ENCODE measurements at regions not wholly inside any gene's neighbourhood (a gene's known extent, or its start where the extent isn't known, plus 50 kb on each side); places are given as distances from the start of the nearest gene placed in this dataset.
"Not testable (repeated sequence)": the region's sequence is repeated elsewhere in the genome, so short reads cannot be mapped to it uniquely, and the experiment has no call there.

GRCh38 chr7:112982441-112983063, 104.1 kb downstream of the GPR85 start:
- H3K27me3 Mint-ChIP-seq (ENCODE audit: insufficient read depth) = no peaks in the 10 kb centered on the region
- no peak overlapping the region for H3K4me3 Mint-ChIP-seq
- WGBS, 2 experiments (ENCODE audit: insufficient coverage in 1 of 2, insufficient read length in 1 of 2) = no CpG with 5 or more reads among the region's 1 CpG
- Histone ChIP-seq H3K9me3 (ENCODE audit: control insufficient read depth, low read length) (no peaks in the 10 kb centered on the region), H3K36me3 (ENCODE audit: control insufficient read depth, insufficient read depth, low read length) (no peaks in the 10 kb centered on the region), H3K4me1 (ENCODE audit: control insufficient read depth, insufficient read depth, low read length) (no peaks in the 10 kb centered on the region), H3K27ac (ENCODE audit: low read depth, low read length) (no peak overlapping the region), H3K27me3 (ENCODE audit: control insufficient read depth, insufficient read depth, low read length, poor library complexity, severe bottlenecking) (no peaks in the 10 kb centered on the region), H3K9ac (ENCODE audit: extremely low read depth, low read length, poor library complexity, severe bottlenecking) (no peak overlapping the region), H3K4me3 (ENCODE audit: low read length) (no peak overlapping the region)
- H3K27ac Mint-ChIP-seq = no peak overlapping the region
- no peak for DNase-seq
- TF ChIP-seq CTCF (conservative IDR thresholded peaks at IDR 0.05) = no peak
- H3K9me3 Mint-ChIP-seq = no peaks in the 10 kb centered on the region
- no peaks in the 10 kb centered on the region for H3K36me3 Mint-ChIP-seq (ENCODE audit: low read depth)
- H3K4me1 Mint-ChIP-seq = no peaks in the 10 kb centered on the region

- WGBS, 2 experiments (ENCODE audit: insufficient coverage in 1 of 2, insufficient read length in 1 of 2) = no CpG with 5 or more reads among the region's 1 CpG
- DNase-seq = no peak
Observed at GRCh38 chr7:112981966-112982365, 104.7 kb downstream of the GPR85 start.

GRCh38 chr7:112979055-112979454, 107.6 kb downstream of the GPR85 start:
- 80 to 97% methylated on average over 1 to 2 of the region's 3 CpGs for WGBS, 2 experiments (ENCODE audit: insufficient coverage in 1 of 2, insufficient read length in 1 of 2)

More at GRCh38 chr7:112981966-112982365, 104.7 kb downstream of the GPR85 start:
- H3K27me3 ChIP-seq (ENCODE audit: control insufficient read depth, insufficient read depth, low read length, poor library complexity, severe bottlenecking) = no peaks in the 10 kb centered on the region
- no peak overlapping the region for H3K4me3 ChIP-seq (ENCODE audit: low read length)
- Mint-ChIP-seq H3K27ac (no peak overlapping the region), H3K4me1 (no peaks in the 10 kb centered on the region), H3K4me3 (no peak overlapping the region), H3K27me3 (ENCODE audit: insufficient read depth) (no peaks in the 10 kb centered on the region), H3K36me3 (ENCODE audit: low read depth) (no peaks in the 10 kb centered on the region), H3K9me3 (no peaks in the 10 kb centered on the region)
- no peak for TF ChIP-seq CTCF (conservative IDR thresholded peaks at IDR 0.05)
- H3K36me3 ChIP-seq (ENCODE audit: control insufficient read depth, insufficient read depth, low read length) = no peaks in the 10 kb centered on the region
- no peak overlapping the region for H3K9ac ChIP-seq (ENCODE audit: extremely low read depth, low read length, poor library complexity, severe bottlenecking)
- H3K4me1 ChIP-seq (ENCODE audit: control insufficient read depth, insufficient read depth, low read length) = no peaks in the 10 kb centered on the region
- no peaks in the 10 kb centered on the region for H3K9me3 ChIP-seq (ENCODE audit: control insufficient read depth, low read length)
- no peak overlapping the region for H3K27ac ChIP-seq (ENCODE audit: low read depth, low read length)

GRCh38 chr7:112977244-112977955, 109.2 kb downstream of the GPR85 start:
- H3K27me3 Mint-ChIP-seq (ENCODE audit: insufficient read depth); H3K4me1 ChIP-seq (ENCODE audit: control insufficient read depth, insufficient read depth, low read length); H3K4me3 Mint-ChIP-seq; H3K27ac Mint-ChIP-seq; H3K36me3 ChIP-seq (ENCODE audit: control insufficient read depth, insufficient read depth, low read length); H3K9me3 ChIP-seq (ENCODE audit: control insufficient read depth, low read length); H3K4me1 Mint-ChIP-seq; H3K4me3 ChIP-seq (ENCODE audit: low read length); H3K36me3 Mint-ChIP-seq (ENCODE audit: low read depth); H3K9ac ChIP-seq (ENCODE audit: extremely low read depth, low read length, poor library complexity, severe bottlenecking); H3K27ac ChIP-seq (ENCODE audit: low read depth, low read length); H3K27me3 ChIP-seq (ENCODE audit: control insufficient read depth, insufficient read depth, low read length, poor library complexity, severe bottlenecking); DNase-seq; H3K9me3 Mint-ChIP-seq: not testable (repeated sequence)
- WGBS, 2 experiments (ENCODE audit: insufficient coverage in 1 of 2, insufficient read length in 1 of 2) = 67% methylated on average over 1 of the region's 8 CpGs; no CpG with 5 or more reads in 1 of the 2 experiments

More at GRCh38 chr7:112979055-112979454, 107.6 kb downstream of the GPR85 start:
- H3K4me3 ChIP-seq (ENCODE audit: low read length); H3K4me1 ChIP-seq (ENCODE audit: control insufficient read depth, insufficient read depth, low read length); H3K36me3 ChIP-seq (ENCODE audit: control insufficient read depth, insufficient read depth, low read length); H3K27me3 Mint-ChIP-seq (ENCODE audit: insufficient read depth); H3K4me1 Mint-ChIP-seq; H3K27me3 ChIP-seq (ENCODE audit: control insufficient read depth, insufficient read depth, low read length, poor library complexity, severe bottlenecking); H3K9ac ChIP-seq (ENCODE audit: extremely low read depth, low read length, poor library complexity, severe bottlenecking); DNase-seq; H3K9me3 Mint-ChIP-seq; H3K9me3 ChIP-seq (ENCODE audit: control insufficient read depth, low read length); H3K36me3 Mint-ChIP-seq (ENCODE audit: low read depth); H3K4me3 Mint-ChIP-seq; H3K27ac ChIP-seq (ENCODE audit: low read depth, low read length); H3K27ac Mint-ChIP-seq: not testable (repeated sequence)
